ENCODE measurements at regions not wholly inside any gene's neighbourhood (a gene's known extent, or its start where the extent isn't known, plus 50 kb on each side); places are given as distances from the start of the nearest gene placed in this dataset.

DNA sequence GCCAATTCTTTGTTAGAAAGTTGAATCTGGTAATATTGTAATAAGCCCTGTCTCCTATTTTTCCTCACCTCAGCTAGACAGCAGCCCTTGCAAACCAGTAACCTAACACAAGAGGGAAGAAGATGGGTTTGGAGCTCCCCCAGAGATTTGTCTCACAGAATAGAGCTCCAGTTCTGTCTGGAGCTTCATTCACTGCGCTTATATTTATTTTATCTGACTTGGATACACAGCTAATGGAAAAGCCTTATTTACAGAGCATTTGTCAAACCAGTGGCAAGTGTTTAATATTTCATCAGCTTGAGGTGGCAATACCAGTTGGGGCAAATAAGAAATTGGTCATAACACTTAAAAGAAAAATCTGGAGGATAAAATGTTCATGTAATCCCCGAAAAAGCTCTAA is 1094.0 kb downstream of the FSCB start:
- no peak for TF ChIP-seq POLR2A (IDR thresholded peaks at IDR 0.05)
- TF ChIP-seq, protein P1, sequence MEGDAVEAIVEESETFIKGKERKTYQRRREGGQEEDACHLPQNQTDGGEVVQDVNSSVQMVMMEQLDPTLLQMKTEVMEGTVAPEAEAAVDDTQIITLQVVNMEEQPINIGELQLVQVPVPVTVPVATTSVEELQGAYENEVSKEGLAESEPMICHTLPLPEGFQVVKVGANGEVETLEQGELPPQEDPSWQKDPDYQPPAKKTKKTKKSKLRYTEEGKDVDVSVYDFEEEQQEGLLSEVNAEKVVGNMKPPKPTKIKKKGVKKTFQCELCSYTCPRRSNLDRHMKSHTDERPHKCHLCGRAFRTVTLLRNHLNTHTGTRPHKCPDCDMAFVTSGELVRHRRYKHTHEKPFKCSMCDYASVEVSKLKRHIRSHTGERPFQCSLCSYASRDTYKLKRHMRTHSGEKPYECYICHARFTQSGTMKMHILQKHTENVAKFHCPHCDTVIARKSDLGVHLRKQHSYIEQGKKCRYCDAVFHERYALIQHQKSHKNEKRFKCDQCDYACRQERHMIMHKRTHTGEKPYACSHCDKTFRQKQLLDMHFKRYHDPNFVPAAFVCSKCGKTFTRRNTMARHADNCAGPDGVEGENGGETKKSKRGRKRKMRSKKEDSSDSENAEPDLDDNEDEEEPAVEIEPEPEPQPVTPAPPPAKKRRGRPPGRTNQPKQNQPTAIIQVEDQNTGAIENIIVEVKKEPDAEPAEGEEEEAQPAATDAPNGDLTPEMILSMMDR (IDR thresholded peaks at IDR 0.05): no peak

Measured in thyroid gland (tissue), 4 donors.